Chondrocyte (in vitro differentiated cells): ENCODE measurements at regions not wholly inside any gene's neighbourhood (a gene's known extent, or its start where the extent isn't known, plus 50 kb on each side); places are given as distances from the start of the nearest gene placed in this dataset.

Source experiments
- DNase-seq: peaks from one replicate; pipeline ENCODE4 v3.0.0; 2021; ENCODE audit warnings: mixed read lengths, low spot score
- H3K27ac Mint-ChIP-seq: one replicate; pipeline ENCODE4 v1.8.0; 2021; ENCODE audit warnings: mild to moderate bottlenecking, moderate library complexity, mixed read lengths; ENCODE audit not compliant: unreplicated experiment
- H3K27me3 Mint-ChIP-seq: 2 replicates; pipeline ENCODE4 v1.8.0; 2021; ENCODE audit warnings: low read depth, mixed read lengths
- H3K36me3 Mint-ChIP-seq: 2 replicates; pipeline ENCODE4 v1.8.0; 2021; ENCODE audit warnings: low read depth, mixed read lengths
- H3K4me1 Mint-ChIP-seq: 2 replicates; pipeline ENCODE4 v1.8.0; 2021; ENCODE audit warnings: low read depth, mild to moderate bottlenecking, mixed read lengths
- H3K4me3 Mint-ChIP-seq: one replicate; pipeline ENCODE4 v1.8.0; 2021; ENCODE audit warnings: mild to moderate bottlenecking, moderate library complexity, mixed read lengths; ENCODE audit not compliant: unreplicated experiment
- H3K9me3 Mint-ChIP-seq: 2 replicates; pipeline ENCODE4 v1.8.0; 2021; ENCODE audit warnings: low read depth, mixed read lengths
- TF ChIP-seq, protein P1 (sequence below): fragments of 200-600 bp; sonication (generic); IDR thresholded peaks from 2 replicates; pipeline ENCODE4 v1.5.0; 2021; ENCODE audit warnings: antibody characterized with exemption, mild to moderate bottlenecking, moderate library complexity

GRCh38 chr3:161964857-161965256, 468.2 kb downstream of the OTOL1 start:
- no peaks in the 10 kb centered on the region for H3K9me3 Mint-ChIP-seq
- no peak overlapping the region for H3K27ac Mint-ChIP-seq
- peaks cover 1% of the 10 kb centered on the region for H3K27me3 Mint-ChIP-seq
- TF ChIP-seq, protein P1, sequence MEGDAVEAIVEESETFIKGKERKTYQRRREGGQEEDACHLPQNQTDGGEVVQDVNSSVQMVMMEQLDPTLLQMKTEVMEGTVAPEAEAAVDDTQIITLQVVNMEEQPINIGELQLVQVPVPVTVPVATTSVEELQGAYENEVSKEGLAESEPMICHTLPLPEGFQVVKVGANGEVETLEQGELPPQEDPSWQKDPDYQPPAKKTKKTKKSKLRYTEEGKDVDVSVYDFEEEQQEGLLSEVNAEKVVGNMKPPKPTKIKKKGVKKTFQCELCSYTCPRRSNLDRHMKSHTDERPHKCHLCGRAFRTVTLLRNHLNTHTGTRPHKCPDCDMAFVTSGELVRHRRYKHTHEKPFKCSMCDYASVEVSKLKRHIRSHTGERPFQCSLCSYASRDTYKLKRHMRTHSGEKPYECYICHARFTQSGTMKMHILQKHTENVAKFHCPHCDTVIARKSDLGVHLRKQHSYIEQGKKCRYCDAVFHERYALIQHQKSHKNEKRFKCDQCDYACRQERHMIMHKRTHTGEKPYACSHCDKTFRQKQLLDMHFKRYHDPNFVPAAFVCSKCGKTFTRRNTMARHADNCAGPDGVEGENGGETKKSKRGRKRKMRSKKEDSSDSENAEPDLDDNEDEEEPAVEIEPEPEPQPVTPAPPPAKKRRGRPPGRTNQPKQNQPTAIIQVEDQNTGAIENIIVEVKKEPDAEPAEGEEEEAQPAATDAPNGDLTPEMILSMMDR: no peak
- H3K4me3 Mint-ChIP-seq: no peak overlapping the region
- DNase-seq: no peak
- H3K4me1 Mint-ChIP-seq: peaks cover 5% of the 10 kb centered on the region
- no peaks in the 10 kb centered on the region for H3K36me3 Mint-ChIP-seq

DNA sequence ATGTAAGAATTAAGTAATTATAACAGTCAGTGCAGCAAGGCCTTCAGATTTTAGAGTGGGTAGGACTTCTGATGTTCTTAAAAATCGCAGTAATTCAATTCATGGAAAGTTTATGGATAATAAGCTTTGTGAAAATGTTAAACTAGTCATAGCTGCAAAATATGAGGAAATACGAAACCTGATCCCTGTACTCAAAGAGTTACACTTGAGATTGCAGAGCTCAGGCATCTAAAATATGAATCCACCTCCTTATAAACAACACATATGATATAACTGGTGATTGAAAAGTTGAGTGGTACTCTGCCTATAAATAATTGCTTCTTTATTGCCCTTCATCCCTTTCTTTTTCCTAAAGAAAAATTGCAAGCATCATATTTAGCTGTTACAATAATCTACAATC, 473.3 kb downstream of the OTOL1 start:
- Mint-ChIP-seq H3K27me3 (peaks cover 1% of the 10 kb centered on the region), H3K4me1 (peaks cover 9% of the 10 kb centered on the region), H3K27ac (no peak overlapping the region), H3K4me3 (no peak overlapping the region), H3K9me3 (no peaks in the 10 kb centered on the region), H3K36me3 (no peaks in the 10 kb centered on the region)
- DNase-seq: no peak
- TF ChIP-seq, protein P1: no peak

DNA sequence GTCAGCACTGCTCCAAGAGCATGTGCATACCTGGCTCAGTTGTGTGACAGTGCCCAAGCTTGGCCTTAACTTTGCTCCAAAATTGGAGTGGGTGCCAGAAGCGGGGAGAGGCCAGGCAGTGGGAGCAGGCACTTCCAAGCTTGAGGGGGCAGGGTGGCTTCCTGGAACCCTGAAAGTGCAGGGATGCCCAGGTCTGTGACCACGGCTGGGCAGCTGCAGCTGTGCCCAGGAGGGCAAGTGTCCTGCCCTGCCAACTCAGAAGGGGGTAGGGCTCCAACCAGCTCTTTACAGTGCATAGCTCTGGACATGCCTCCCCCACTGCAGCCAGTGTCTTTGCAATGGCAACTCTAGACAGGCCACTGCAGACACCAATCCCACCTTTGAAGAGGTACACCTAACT, 478.6 kb downstream of the OTOL1 start:
- no peak overlapping the region for H3K4me3 Mint-ChIP-seq
- TF ChIP-seq, protein P1: no peak
- DNase-seq: no peak
- peaks cover 8% of the 10 kb centered on the region for H3K4me1 Mint-ChIP-seq
- no peak overlapping the region for H3K27ac Mint-ChIP-seq
- no peaks in the 10 kb centered on the region for H3K27me3 Mint-ChIP-seq
- H3K36me3 Mint-ChIP-seq: no peaks in the 10 kb centered on the region
- no peaks in the 10 kb centered on the region for H3K9me3 Mint-ChIP-seq

DNA sequence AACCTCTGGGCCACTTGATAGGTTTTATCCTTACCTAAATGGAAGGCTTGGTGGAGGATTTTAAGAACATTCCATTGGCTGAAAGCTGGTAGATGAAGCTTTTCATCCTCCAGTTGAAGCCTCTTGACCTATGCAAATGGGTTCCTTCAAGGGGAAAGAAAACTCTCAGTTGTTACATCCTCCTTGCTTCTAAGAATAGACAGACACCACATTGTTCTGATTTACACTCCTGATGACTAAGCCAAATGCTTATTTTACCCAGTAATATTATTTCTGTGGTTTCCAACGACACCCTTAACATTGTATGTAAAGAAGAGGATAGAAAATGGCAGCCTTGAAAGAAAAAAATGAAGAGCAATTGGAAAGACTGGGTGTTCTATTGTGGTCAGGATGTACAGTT, 480.5 kb downstream of the OTOL1 start:
- Mint-ChIP-seq H3K36me3 (no peaks in the 10 kb centered on the region), H3K27ac (no peak overlapping the region), H3K9me3 (no peaks in the 10 kb centered on the region), H3K4me3 (no peak overlapping the region), H3K27me3 (no peaks in the 10 kb centered on the region), H3K4me1 (peaks cover 8% of the 10 kb centered on the region)
- TF ChIP-seq, protein P1: no peak
- no peak for DNase-seq

GRCh38 chr3:161977850-161978249, 481.2 kb downstream of the OTOL1 start:
- TF ChIP-seq, protein P1: no peak
- Mint-ChIP-seq H3K4me1 (peaks cover 8% of the 10 kb centered on the region), H3K27me3 (no peaks in the 10 kb centered on the region), H3K9me3 (no peaks in the 10 kb centered on the region), H3K27ac (no peak overlapping the region), H3K4me3 (no peak overlapping the region), H3K36me3 (no peaks in the 10 kb centered on the region)
- no peak for DNase-seq
